Epidermal melanocyte (primary cell): ENCODE measurements at regions not wholly inside any gene's neighbourhood (a gene's known extent, or its start where the extent isn't known, plus 50 kb on each side); places are given as distances from the start of the nearest gene placed in this dataset.

Source experiments
- DNase-seq: peaks from one replicate; pipeline ENCODE4 v3.0.0; 2011; ENCODE audit warnings: low spot score; ENCODE audit not compliant: insufficient read length

GRCh38 chr10:29857843-29858701, 201.3 kb downstream of the JCAD start:
- DNase-seq = peak; percentile 28

- DNase-seq = no peak
These were observed 203.1 kb downstream of the JCAD start for GRCh38 chr10:29856295-29856694.

- no peak for DNase-seq
These were observed 205.5 kb downstream of the JCAD start for GRCh38 chr10:29853913-29854312.

- DNase-seq = no peak
These were observed 208.1 kb downstream of the JCAD start for GRCh38 chr10:29851241-29851640.

- DNase-seq = no peak
These were observed 209.0 kb downstream of the JCAD start for GRCh38 chr10:29850371-29850770.

GRCh38 chr10:29849886-29850285, 209.5 kb downstream of the JCAD start:
- DNase-seq = no peak

GRCh38 chr10:29849126-29849833, 210.1 kb downstream of the JCAD start:
- peak; percentile 51 for DNase-seq

GRCh38 chr10:29846881-29847280, 212.1 kb upstream of the SVIL start:
- no peak for DNase-seq

- DNase-seq = no peak
These were observed 210.4 kb upstream of the SVIL start for GRCh38 chr10:29845166-29845565.

GRCh38 chr10:29843143-29843542, 208.4 kb upstream of the SVIL start:
- DNase-seq = no peak

GRCh38 chr10:29841724-29842649, 207.2 kb upstream of the SVIL start:
- no peak for DNase-seq

- DNase-seq = no peak
These were observed 205.9 kb upstream of the SVIL start for GRCh38 chr10:29840516-29841276.

- DNase-seq = no peak
These were observed 205.2 kb upstream of the SVIL start for GRCh38 chr10:29839826-29840515.

GRCh38 chr10:29838539-29838938, 203.8 kb upstream of the SVIL start:
- no peak for DNase-seq

GRCh38 chr10:29837586-29837985, 202.8 kb upstream of the SVIL start:
- no peak for DNase-seq

- DNase-seq = no peak
These were observed 201.6 kb upstream of the SVIL start for GRCh38 chr10:29836396-29836795.

GRCh38 chr10:29835055-29835454, 200.3 kb upstream of the SVIL start:
- peak; percentile 44 for DNase-seq

GRCh38 chr10:29830531-29831512, 196.1 kb upstream of the SVIL start:
- no peak for DNase-seq

GRCh38 chr10:29829776-29830175, 195.0 kb upstream of the SVIL start:
- no peak for DNase-seq
